ENCODE measurements at regions not wholly inside any gene's neighbourhood (a gene's known extent, or its start where the extent isn't known, plus 50 kb on each side); places are given as distances from the start of the nearest gene placed in this dataset.

GRCh38 chr20:40843251-40843650 is 154.2 kb upstream of the MAFB start:
- Histone ChIP-seq H3K27ac (no peak overlapping the region), H2AFZ (no peak overlapping the region), H3K36me3 (replicated peaks; ENCODE audit: insufficient read depth, low read depth) (no peaks in the 10 kb centered on the region), H3K9me3 (ENCODE audit: low read depth) (no peaks in the 10 kb centered on the region), H3K4me2 (no peak overlapping the region), H3K4me1 (ENCODE audit: insufficient read depth) (no peaks in the 10 kb centered on the region), H3K27me3 (peaks cover 4% of the 10 kb centered on the region), H3K4me3 (no peak overlapping the region), H3K79me2 (no peaks in the 10 kb centered on the region), H3K9me2 (replicated peaks; ENCODE audit: insufficient read depth) (no peaks in the 10 kb centered on the region), H4K20me1 (ENCODE audit: insufficient read depth, poor library complexity, severe bottlenecking) (no peaks in the 10 kb centered on the region)
- 75% methylated on average over 1 of the region's 1 CpG for WGBS (ENCODE audit: low lambda C conversion rate, missing lambda C conversion rate)
- TF ChIP-seq EZH2phosphoT487 (IDR thresholded peaks at IDR 0.05; ENCODE audit: low read depth, severe bottlenecking, unreplicated experiment): no peak
- TF ChIP-seq EZH2 (IDR thresholded peaks at IDR 0.05; ENCODE audit: borderline replicate concordance): no peak
- no peak for TF ChIP-seq CTCF (IDR thresholded peaks at IDR 0.05; ENCODE audit: poor library complexity)
- DNase-seq (ENCODE audit: low spot score): no peak

GRCh38 chr20:40844332-40844731 is 155.3 kb upstream of the MAFB start:
- Histone ChIP-seq H4K20me1 (ENCODE audit: insufficient read depth, poor library complexity, severe bottlenecking) (no peaks in the 10 kb centered on the region), H3K4me1 (ENCODE audit: insufficient read depth) (no peaks in the 10 kb centered on the region), H3K79me2 (no peaks in the 10 kb centered on the region), H3K4me3 (no peak overlapping the region), H3K27ac (no peak overlapping the region), H3K4me2 (no peak overlapping the region), H3K27me3 (peaks cover 4% of the 10 kb centered on the region), H3K9me3 (ENCODE audit: low read depth) (no peaks in the 10 kb centered on the region), H3K9me2 (replicated peaks; ENCODE audit: insufficient read depth) (no peaks in the 10 kb centered on the region), H2AFZ (no peak overlapping the region), H3K36me3 (replicated peaks; ENCODE audit: insufficient read depth, low read depth) (no peaks in the 10 kb centered on the region)
- TF ChIP-seq EZH2phosphoT487 (IDR thresholded peaks at IDR 0.05; ENCODE audit: low read depth, severe bottlenecking, unreplicated experiment) (no peak), CTCF (IDR thresholded peaks at IDR 0.05; ENCODE audit: poor library complexity) (no peak), EZH2 (IDR thresholded peaks at IDR 0.05; ENCODE audit: borderline replicate concordance) (no peak)
- 80% methylated on average over 7 of the region's 7 CpGs for WGBS (ENCODE audit: low lambda C conversion rate, missing lambda C conversion rate)
- no peak for DNase-seq (ENCODE audit: low spot score)

- Histone ChIP-seq H3K4me1 (ENCODE audit: insufficient read depth) (no peaks in the 10 kb centered on the region), H3K36me3 (replicated peaks; ENCODE audit: insufficient read depth, low read depth) (no peaks in the 10 kb centered on the region), H3K27ac (no peak overlapping the region), H3K4me2 (no peak overlapping the region), H3K9me3 (ENCODE audit: low read depth) (no peaks in the 10 kb centered on the region), H4K20me1 (ENCODE audit: insufficient read depth, poor library complexity, severe bottlenecking) (no peaks in the 10 kb centered on the region), H3K27me3 (peaks cover 4% of the 10 kb centered on the region), H3K4me3 (no peak overlapping the region), H3K79me2 (no peaks in the 10 kb centered on the region), H2AFZ (no peak overlapping the region), H3K9me2 (replicated peaks; ENCODE audit: insufficient read depth) (no peaks in the 10 kb centered on the region)
- TF ChIP-seq CTCF (IDR thresholded peaks at IDR 0.05; ENCODE audit: poor library complexity): no peak
- TF ChIP-seq EZH2phosphoT487 (IDR thresholded peaks at IDR 0.05; ENCODE audit: low read depth, severe bottlenecking, unreplicated experiment): no peak
- no peak for TF ChIP-seq EZH2 (IDR thresholded peaks at IDR 0.05; ENCODE audit: borderline replicate concordance)
- WGBS (ENCODE audit: low lambda C conversion rate, missing lambda C conversion rate): 78% methylated on average over 11 of the region's 11 CpGs
- no peak for DNase-seq (ENCODE audit: low spot score)
Observed at GRCh38 chr20:40848096-40848495, 159.1 kb upstream of the MAFB start.

GRCh38 chr20:40848526-40848925 is 159.5 kb upstream of the MAFB start:
- peaks cover 4% of the 10 kb centered on the region for H3K27me3 ChIP-seq
- no peaks in the 10 kb centered on the region for H3K36me3 ChIP-seq (replicated peaks; ENCODE audit: insufficient read depth, low read depth)
- H3K9me2 ChIP-seq (replicated peaks; ENCODE audit: insufficient read depth): no peaks in the 10 kb centered on the region
- no peaks in the 10 kb centered on the region for H3K79me2 ChIP-seq
- H3K4me1 ChIP-seq (ENCODE audit: insufficient read depth): no peaks in the 10 kb centered on the region
- TF ChIP-seq CTCF (IDR thresholded peaks at IDR 0.05; ENCODE audit: poor library complexity) (no peak), EZH2 (IDR thresholded peaks at IDR 0.05; ENCODE audit: borderline replicate concordance) (no peak), EZH2phosphoT487 (IDR thresholded peaks at IDR 0.05; ENCODE audit: low read depth, severe bottlenecking, unreplicated experiment) (no peak)
- no peak overlapping the region for H3K4me2 ChIP-seq
- H3K4me3 ChIP-seq: no peak overlapping the region
- H3K9me3 ChIP-seq (ENCODE audit: low read depth): no peaks in the 10 kb centered on the region
- WGBS (ENCODE audit: low lambda C conversion rate, missing lambda C conversion rate): 75% methylated on average over 9 of the region's 9 CpGs
- no peak for DNase-seq (ENCODE audit: low spot score)
- no peaks in the 10 kb centered on the region for H4K20me1 ChIP-seq (ENCODE audit: insufficient read depth, poor library complexity, severe bottlenecking)
- H2AFZ ChIP-seq: no peak overlapping the region
- H3K27ac ChIP-seq: no peak overlapping the region

Measured in hepatocyte (in vitro differentiated cells).